ENCODE measurements at regions not wholly inside any gene's neighbourhood (a gene's known extent, or its start where the extent isn't known, plus 50 kb on each side); places are given as distances from the start of the nearest gene placed in this dataset.

DNA sequence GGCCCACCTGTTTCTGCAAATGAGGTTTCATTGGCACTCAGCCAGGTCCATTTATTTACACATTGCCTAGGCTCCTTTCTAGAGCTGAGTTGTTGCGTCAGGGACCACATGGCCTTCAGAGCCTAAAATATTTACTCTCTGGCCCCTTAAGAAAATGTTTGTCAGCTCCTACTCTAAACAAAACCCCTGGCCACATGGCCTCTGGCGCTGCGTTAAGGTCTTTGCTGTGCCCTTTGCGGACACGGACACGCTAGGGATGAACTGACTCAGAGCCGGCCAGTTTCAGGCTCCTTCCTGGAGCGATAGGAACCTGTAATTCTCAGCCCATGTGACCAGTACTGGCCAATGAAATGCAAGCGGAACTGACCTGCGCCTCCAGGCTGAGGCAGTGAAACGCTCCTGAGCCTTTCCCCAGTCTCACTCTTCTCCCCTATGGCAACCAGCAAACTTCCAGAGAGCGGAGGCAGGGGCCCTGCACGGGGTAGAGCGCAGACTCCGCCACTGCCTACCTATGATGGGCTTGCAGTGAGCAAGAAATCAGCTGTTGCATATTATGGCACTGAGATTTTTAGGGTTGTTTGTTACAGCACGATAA lies 160.3 kb downstream of the ETS2 start:
- Histone ChIP-seq H3K4me1 (ENCODE audit: control insufficient read depth in 3 of 3, insufficient read depth in 3 of 3, low read length in 3 of 3) (peaks cover 0 to 13% (median 5%) of the 10 kb centered on the region in 3 donors), H3K9me3 (ENCODE audit: control insufficient read depth in 3 of 3, low read length in 3 of 3) (no peaks in the 10 kb centered on the region), H3K27ac (ENCODE audit: low read depth, low read length) (peak overlapping the region; percentile 55), H3K9ac (ENCODE audit: low read depth in 1 of 3, low read length in 3 of 3) (peak overlapping the region in 2 of 3 donors; percentile 40 to 64), H3K36me3 (ENCODE audit: control insufficient read depth in 3 of 3, insufficient read depth in 3 of 3, low read length in 3 of 3) (no peaks in the 10 kb centered on the region), H3K27me3 (ENCODE audit: control insufficient read depth in 3 of 3, insufficient read depth in 3 of 3, low read length in 3 of 3) (no peaks in the 10 kb centered on the region), H3K4me3 (ENCODE audit: low read length in 3 of 3) (peak overlapping the region in 2 of 3 donors; percentile 45 to 58)

DNA sequence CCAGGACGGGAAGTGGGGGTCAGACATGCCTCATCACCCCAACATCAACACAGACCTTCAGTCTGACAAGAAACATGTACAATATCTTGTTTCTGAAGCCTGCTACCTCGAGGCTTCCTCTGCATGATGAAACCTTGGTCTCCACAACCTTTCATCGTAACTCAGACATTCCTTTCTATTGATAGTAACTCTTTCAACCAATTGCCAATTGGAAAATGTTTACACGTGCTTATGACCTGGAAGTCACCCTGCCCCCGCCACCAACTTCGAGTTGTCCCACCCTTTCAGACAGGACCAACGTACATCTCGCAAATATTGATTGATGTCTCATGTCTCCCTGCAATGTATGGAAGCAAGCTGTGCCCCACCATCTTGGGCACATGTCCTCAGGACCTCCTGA lies 159.5 kb downstream of the ETS2 start:
- no peaks in the 10 kb centered on the region for H3K27me3 ChIP-seq (ENCODE audit: control insufficient read depth in 3 of 3, insufficient read depth in 3 of 3, low read length in 3 of 3)
- H3K4me3 ChIP-seq (ENCODE audit: low read length in 3 of 3): no peak overlapping the region
- no peak overlapping the region for H3K9ac ChIP-seq (ENCODE audit: low read depth in 1 of 3, low read length in 3 of 3)
- H3K27ac ChIP-seq (ENCODE audit: low read depth, low read length): peak overlapping the region; percentile 55
- no peaks in the 10 kb centered on the region for H3K36me3 ChIP-seq (ENCODE audit: control insufficient read depth in 3 of 3, insufficient read depth in 3 of 3, low read length in 3 of 3)
- peaks cover 0 to 13% (median 5%) of the 10 kb centered on the region in 3 donors for H3K4me1 ChIP-seq (ENCODE audit: control insufficient read depth in 3 of 3, insufficient read depth in 3 of 3, low read length in 3 of 3)
- no peaks in the 10 kb centered on the region for H3K9me3 ChIP-seq (ENCODE audit: control insufficient read depth in 3 of 3, low read length in 3 of 3)

DNA sequence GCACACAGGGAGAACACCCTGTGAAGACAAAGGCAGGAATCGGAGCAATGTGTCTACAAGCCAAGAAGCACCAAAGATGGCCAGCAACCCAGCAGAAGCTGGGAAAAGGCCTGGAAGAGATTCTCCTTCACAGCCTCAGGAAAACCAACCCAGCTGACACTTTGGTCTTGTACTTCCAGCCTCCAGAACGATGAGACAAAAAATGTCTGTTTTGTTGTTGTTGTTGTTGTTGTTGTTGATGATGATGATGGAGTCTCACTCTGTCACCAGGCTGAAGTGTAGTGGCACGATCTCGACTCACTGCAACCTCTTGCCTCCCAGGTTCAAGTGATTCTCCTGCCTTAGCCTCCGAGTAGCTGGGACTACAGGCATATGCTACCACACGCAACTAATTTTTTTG lies 157.3 kb downstream of the ETS2 start:
- no peak overlapping the region for H3K27ac ChIP-seq (ENCODE audit: low read depth, low read length)
- no peak overlapping the region for H3K9ac ChIP-seq (ENCODE audit: low read depth in 1 of 3, low read length in 3 of 3)
- no peak overlapping the region for H3K4me3 ChIP-seq (ENCODE audit: low read length in 3 of 3)
- H3K36me3 ChIP-seq (ENCODE audit: control insufficient read depth in 3 of 3, insufficient read depth in 3 of 3, low read length in 3 of 3): no peaks in the 10 kb centered on the region
- H3K4me1 ChIP-seq (ENCODE audit: control insufficient read depth in 3 of 3, insufficient read depth in 3 of 3, low read length in 3 of 3): peaks cover 2 to 19% (median 18%) of the 10 kb centered on the region in 3 donors
- no peaks in the 10 kb centered on the region for H3K27me3 ChIP-seq (ENCODE audit: control insufficient read depth in 3 of 3, insufficient read depth in 3 of 3, low read length in 3 of 3)
- no peaks in the 10 kb centered on the region for H3K9me3 ChIP-seq (ENCODE audit: control insufficient read depth in 3 of 3, low read length in 3 of 3)

DNA sequence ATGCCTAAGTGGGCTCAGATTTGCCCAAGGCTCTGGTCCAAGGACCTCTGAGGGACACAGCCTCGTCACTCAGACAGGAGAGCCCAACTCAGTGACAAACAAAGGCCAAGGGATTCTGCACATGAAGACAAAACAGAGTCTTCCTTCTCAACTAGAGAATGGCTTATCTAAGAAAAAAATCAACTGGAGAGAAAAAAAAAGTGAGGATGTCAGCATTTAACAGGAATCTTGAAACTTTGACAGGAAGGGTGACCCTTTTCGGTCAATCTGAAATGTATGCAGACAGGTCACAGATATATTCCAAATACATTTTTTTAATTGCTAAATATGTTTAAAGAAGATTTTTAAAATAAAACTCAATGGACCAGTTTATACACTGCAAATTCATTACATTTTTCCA lies 154.5 kb downstream of the ETS2 start:
- Histone ChIP-seq H3K9me3 (ENCODE audit: control insufficient read depth in 3 of 3, low read length in 3 of 3) (no peaks in the 10 kb centered on the region), H3K36me3 (ENCODE audit: control insufficient read depth in 3 of 3, insufficient read depth in 3 of 3, low read length in 3 of 3) (no peaks in the 10 kb centered on the region), H3K9ac (ENCODE audit: low read depth in 1 of 3, low read length in 3 of 3) (no peak overlapping the region), H3K4me1 (ENCODE audit: control insufficient read depth in 3 of 3, insufficient read depth in 3 of 3, low read length in 3 of 3) (peaks cover 2 to 15% (median 8%) of the 10 kb centered on the region in 3 donors), H3K4me3 (ENCODE audit: low read length in 3 of 3) (no peak overlapping the region), H3K27ac (ENCODE audit: low read depth, low read length) (no peak overlapping the region), H3K27me3 (ENCODE audit: control insufficient read depth in 3 of 3, insufficient read depth in 3 of 3, low read length in 3 of 3) (no peaks in the 10 kb centered on the region)

DNA sequence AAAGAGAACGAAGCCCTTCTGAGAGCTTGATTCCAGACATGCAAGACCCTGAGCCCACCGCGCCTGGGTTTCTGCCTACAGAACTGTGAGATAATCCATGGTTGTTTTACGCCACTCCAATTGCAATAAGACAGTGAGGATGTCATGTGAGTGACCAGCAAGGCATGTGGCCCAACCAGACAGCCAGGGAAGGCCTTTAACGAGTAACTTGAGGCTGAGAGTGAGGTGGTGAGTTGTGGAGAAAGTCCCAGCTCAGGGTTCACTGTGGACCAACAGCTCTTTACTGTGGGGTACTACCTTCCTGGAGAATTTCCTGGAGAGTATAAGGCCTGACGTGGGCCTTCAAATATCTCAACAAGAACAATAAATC lies 153.9 kb downstream of the ETS2 start:
- Histone ChIP-seq H3K36me3 (ENCODE audit: control insufficient read depth in 3 of 3, insufficient read depth in 3 of 3, low read length in 3 of 3) (no peaks in the 10 kb centered on the region), H3K9ac (ENCODE audit: low read depth in 1 of 3, low read length in 3 of 3) (no peak overlapping the region), H3K27ac (ENCODE audit: low read depth, low read length) (peak overlapping the region; percentile 70), H3K27me3 (ENCODE audit: control insufficient read depth in 3 of 3, insufficient read depth in 3 of 3, low read length in 3 of 3) (no peaks in the 10 kb centered on the region), H3K9me3 (ENCODE audit: control insufficient read depth in 3 of 3, low read length in 3 of 3) (no peaks in the 10 kb centered on the region), H3K4me3 (ENCODE audit: low read length in 3 of 3) (no peak overlapping the region), H3K4me1 (ENCODE audit: control insufficient read depth in 3 of 3, insufficient read depth in 3 of 3, low read length in 3 of 3) (peaks cover 2 to 13% (median 6%) of the 10 kb centered on the region in 3 donors)

DNA sequence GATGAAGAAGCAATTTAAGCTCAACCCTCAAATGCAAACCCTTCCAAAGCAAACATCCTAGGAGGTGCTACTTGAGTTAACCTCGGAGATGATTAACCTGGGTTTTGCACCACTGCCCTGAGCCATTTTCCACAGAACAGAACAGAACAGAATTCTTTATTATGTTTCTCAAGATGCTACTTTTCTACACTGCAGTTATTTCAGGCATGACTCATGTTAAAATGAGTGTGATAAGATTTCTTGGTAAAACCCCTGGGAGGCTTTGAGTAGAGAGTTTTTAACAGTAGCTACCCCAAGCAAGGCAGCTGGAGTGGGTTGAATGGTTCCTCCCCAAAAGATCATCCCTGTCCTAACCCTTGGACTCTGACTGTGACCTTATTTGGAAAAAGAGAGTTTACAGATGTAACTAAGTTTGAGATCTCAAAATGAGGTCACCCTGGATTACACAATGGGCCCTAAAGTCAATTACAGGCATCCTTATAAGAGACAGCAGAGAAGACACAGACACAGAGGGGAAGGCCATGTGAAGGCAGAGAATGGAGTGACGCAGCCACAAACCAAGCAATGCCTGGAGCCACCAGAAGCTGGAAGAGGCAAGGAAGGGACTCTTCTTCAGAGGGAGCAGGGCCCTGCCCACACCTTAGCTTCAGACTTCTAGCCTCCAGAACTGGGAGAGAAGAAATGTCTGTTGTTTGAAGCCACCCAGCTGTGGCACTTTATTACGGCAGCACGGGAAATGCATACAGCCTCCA lies 153.4 kb downstream of the ETS2 start:
- H3K4me3 ChIP-seq (ENCODE audit: low read length in 3 of 3): no peak overlapping the region
- H3K9ac ChIP-seq (ENCODE audit: low read depth in 1 of 3, low read length in 3 of 3): no peak overlapping the region
- no peaks in the 10 kb centered on the region for H3K27me3 ChIP-seq (ENCODE audit: control insufficient read depth in 3 of 3, insufficient read depth in 3 of 3, low read length in 3 of 3)
- H3K4me1 ChIP-seq (ENCODE audit: control insufficient read depth in 3 of 3, insufficient read depth in 3 of 3, low read length in 3 of 3): peaks cover 2 to 13% (median 6%) of the 10 kb centered on the region in 3 donors
- peak overlapping the region; percentile 70 for H3K27ac ChIP-seq (ENCODE audit: low read depth, low read length)
- H3K36me3 ChIP-seq (ENCODE audit: control insufficient read depth in 3 of 3, insufficient read depth in 3 of 3, low read length in 3 of 3): no peaks in the 10 kb centered on the region
- no peaks in the 10 kb centered on the region for H3K9me3 ChIP-seq (ENCODE audit: control insufficient read depth in 3 of 3, low read length in 3 of 3)

DNA sequence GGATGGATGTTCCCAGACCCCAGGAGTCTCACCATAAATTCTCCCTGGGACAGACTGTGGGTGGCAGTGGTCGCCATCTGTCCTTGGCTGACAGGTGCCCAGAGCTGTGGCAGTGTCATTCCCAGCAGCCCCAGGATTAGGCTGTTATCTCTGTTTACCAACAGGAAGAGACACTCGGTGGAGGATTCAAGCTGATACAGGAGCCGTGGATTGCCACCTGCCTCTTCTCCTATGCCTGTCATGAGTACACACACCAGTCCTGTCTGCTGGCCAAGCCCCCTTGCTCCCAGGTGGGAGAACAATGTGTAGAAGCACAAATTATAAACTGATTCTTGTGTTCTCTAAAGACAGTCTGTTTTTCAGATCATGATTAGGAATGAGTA lies 152.6 kb downstream of the ETS2 start:
- Histone ChIP-seq H3K4me1 (ENCODE audit: control insufficient read depth in 3 of 3, insufficient read depth in 3 of 3, low read length in 3 of 3) (peaks cover 2 to 13% (median 6%) of the 10 kb centered on the region in 3 donors), H3K27ac (ENCODE audit: low read depth, low read length) (no peak overlapping the region)

DNA sequence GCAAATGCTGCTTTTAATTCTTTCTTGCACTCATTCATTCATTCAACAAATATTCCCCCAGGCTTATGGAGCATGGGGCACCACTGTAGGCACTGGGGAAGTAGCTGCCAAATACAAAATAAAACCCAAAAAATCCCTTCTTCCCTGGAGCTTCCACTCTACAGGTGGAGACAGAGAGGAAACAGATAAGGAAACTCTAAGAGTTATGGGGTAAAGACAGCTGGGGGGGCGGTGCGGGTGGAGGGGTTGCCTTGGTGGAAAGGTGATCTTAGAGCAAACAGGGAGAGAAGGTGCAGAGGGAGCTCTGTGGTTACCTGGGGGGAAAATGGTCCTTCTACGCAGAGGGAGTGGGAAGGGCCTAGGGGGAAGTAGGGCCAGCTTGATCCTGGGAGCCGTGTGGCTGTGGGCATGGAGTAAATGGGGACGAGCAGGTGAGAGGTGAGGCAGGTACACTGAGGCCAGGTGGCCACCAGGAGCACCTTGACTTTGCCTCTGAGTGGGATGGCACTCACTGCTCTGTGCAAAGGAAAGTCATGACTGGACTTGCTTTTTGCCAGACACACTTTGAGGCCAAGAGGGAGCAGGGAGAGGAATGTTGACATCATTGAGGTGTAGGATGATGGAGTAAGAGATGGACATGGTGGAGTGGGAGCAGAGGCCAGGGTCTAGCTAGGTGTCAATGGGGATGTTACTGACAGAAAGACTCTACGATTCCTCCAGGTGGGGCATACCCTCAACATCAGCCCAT lies 152.0 kb downstream of the ETS2 start:
- Histone ChIP-seq H3K27me3 (ENCODE audit: control insufficient read depth in 3 of 3, insufficient read depth in 3 of 3, low read length in 3 of 3) (no peaks in the 10 kb centered on the region), H3K4me3 (ENCODE audit: low read length in 3 of 3) (no peak overlapping the region), H3K4me1 (ENCODE audit: control insufficient read depth in 3 of 3, insufficient read depth in 3 of 3, low read length in 3 of 3) (peaks cover 2 to 13% (median 6%) of the 10 kb centered on the region in 3 donors), H3K9me3 (ENCODE audit: control insufficient read depth in 3 of 3, low read length in 3 of 3) (no peaks in the 10 kb centered on the region), H3K27ac (ENCODE audit: low read depth, low read length) (no peak overlapping the region), H3K9ac (ENCODE audit: low read depth in 1 of 3, low read length in 3 of 3) (no peak overlapping the region), H3K36me3 (ENCODE audit: control insufficient read depth in 3 of 3, insufficient read depth in 3 of 3, low read length in 3 of 3) (no peaks in the 10 kb centered on the region)

More for the DNA sequence above, 152.6 kb downstream of the ETS2 start:
- no peak overlapping the region for H3K4me3 ChIP-seq (ENCODE audit: low read length in 3 of 3)
- H3K9ac ChIP-seq (ENCODE audit: low read depth in 1 of 3, low read length in 3 of 3): no peak overlapping the region
- H3K9me3 ChIP-seq (ENCODE audit: control insufficient read depth in 3 of 3, low read length in 3 of 3): no peaks in the 10 kb centered on the region
- no peaks in the 10 kb centered on the region for H3K27me3 ChIP-seq (ENCODE audit: control insufficient read depth in 3 of 3, insufficient read depth in 3 of 3, low read length in 3 of 3)
- no peaks in the 10 kb centered on the region for H3K36me3 ChIP-seq (ENCODE audit: control insufficient read depth in 3 of 3, insufficient read depth in 3 of 3, low read length in 3 of 3)

DNA sequence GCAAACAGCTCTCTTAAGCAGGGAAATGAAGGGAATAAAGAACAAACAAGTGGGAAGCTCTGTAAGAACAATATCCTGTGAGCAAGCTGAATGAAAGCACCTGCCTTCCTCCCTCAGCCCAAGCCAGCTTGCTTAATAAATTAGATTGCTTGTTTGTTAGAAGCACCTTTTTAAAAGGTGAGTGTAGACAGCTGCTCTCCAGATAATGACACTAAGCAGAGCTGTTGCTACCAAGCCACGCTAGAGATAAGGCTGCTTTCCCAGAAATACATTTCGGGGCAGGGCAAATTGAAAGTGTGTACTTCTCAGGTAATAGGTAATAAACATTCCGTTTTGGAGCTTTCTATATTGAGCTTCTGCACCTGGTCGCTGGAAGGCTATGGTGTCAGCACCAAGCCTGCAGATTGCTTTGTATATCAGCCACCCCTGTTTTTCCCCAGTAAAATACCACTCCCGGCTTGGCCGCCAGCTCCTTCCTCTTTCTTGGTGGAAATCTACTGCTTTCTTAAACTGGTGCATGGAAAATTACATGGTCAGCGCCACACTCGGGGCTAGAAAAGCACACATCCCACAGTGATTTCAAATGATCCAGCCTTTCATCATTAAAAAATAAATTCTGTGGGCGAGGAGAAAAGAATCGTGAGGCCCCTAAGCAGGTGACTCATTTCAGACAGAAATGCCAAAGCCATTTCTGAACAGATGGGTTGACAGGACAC lies 151.3 kb downstream of the ETS2 start:
- peaks cover 2 to 13% (median 6%) of the 10 kb centered on the region in 3 donors for H3K4me1 ChIP-seq (ENCODE audit: control insufficient read depth in 3 of 3, insufficient read depth in 3 of 3, low read length in 3 of 3)
- H3K9me3 ChIP-seq (ENCODE audit: control insufficient read depth in 3 of 3, low read length in 3 of 3): no peaks in the 10 kb centered on the region
- H3K4me3 ChIP-seq (ENCODE audit: low read length in 3 of 3): no peak overlapping the region
- H3K27ac ChIP-seq (ENCODE audit: low read depth, low read length): no peak overlapping the region
- no peaks in the 10 kb centered on the region for H3K36me3 ChIP-seq (ENCODE audit: control insufficient read depth in 3 of 3, insufficient read depth in 3 of 3, low read length in 3 of 3)
- no peaks in the 10 kb centered on the region for H3K27me3 ChIP-seq (ENCODE audit: control insufficient read depth in 3 of 3, insufficient read depth in 3 of 3, low read length in 3 of 3)
- no peak overlapping the region for H3K9ac ChIP-seq (ENCODE audit: low read depth in 1 of 3, low read length in 3 of 3)
